ENCODE measurements at regions not wholly inside any gene's neighbourhood (a gene's known extent, or its start where the extent isn't known, plus 50 kb on each side); places are given as distances from the start of the nearest gene placed in this dataset.
"Not testable (repeated sequence)": the region's sequence is repeated elsewhere in the genome, so short reads cannot be mapped to it uniquely, and the experiment has no call there.

DNA sequence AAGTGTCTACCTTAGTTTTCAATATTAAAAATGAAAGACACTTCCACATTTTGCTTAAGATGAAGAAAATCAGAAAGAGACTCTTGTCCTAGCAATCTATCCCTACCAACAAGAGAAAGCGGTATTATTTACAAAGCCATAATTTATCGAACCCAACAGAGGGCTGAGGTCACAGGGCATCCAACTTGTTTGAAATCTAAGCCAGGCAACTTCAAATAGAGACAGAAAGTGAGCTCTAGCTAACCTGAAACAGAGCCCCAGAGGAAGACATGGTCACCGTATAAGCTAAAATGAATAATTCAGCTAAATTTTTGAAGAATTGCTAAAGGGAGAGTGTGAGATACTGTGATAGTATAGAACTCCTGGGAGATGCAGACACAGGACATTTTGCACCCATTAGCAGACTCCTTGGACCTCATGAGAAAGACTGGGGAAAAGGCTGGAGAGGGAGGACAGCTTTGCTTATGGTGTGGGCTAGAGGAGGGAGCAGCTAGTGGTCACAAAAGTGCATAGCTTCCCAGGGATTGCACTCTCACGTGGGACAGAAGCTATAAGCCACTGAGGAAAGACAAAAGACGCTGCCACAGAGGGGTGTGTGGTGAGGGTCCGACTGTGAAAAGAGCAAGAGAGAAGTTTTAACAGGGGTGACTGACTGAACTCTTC, 624.2 kb upstream of the GRIN3A start:
- H3K9ac ChIP-seq = no peak overlapping the region
- H3K4me3 ChIP-seq = no peak overlapping the region
- H3K9me3 ChIP-seq (replicated peaks in 1 of 11) = peaks cover 0 to 16% (median 0%) of the 10 kb centered on the region in 11 experiments; a peak in 4 of 22 replicates
- no peak for TF ChIP-seq Cebpa-rat (IDR thresholded peaks at IDR 0.05)
- H4K20me1 ChIP-seq = no peaks in the 10 kb centered on the region
- peaks cover 0 to 11% (median 8%) of the 10 kb centered on the region in 10 experiments; a peak in 11 of 20 replicates for H3K4me1 ChIP-seq
- H3K27me3 ChIP-seq = no peaks in the 10 kb centered on the region
- no peaks in the 10 kb centered on the region for H3K36me3 ChIP-seq
- no peak overlapping the region for H3K4me2 ChIP-seq
- no peak overlapping the region for H3K27ac ChIP-seq

DNA sequence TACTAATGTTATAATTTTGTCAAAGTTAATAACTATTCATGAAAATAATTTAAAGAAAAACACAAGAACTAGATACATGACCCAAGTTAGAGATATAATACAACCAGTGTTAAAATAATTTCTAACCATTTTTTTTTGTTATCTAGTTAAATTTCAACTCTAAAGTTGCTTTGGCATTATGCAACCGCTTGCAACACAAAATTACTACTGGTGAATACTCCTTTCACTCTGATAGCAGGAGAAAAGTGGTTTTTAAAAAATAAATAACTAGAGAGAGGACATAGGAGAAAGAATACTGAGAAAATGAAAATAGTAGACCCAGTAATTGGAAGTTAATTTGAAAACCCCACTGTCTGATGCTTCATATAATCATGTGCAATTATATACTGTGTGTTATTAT, 622.4 kb upstream of the GRIN3A start:
- Histone ChIP-seq H3K4me1 (peaks cover 0 to 11% (median 8%) of the 10 kb centered on the region in 10 experiments; a peak in 11 of 20 replicates), H3K9ac (no peak overlapping the region), H3K27me3 (no peaks in the 10 kb centered on the region), H4K20me1 (no peaks in the 10 kb centered on the region), H3K36me3 (no peaks in the 10 kb centered on the region), H3K4me3 (no peak overlapping the region), H3K9me3 (replicated peaks in 1 of 11) (peaks cover 6 to 24% (median 8%) of the 10 kb centered on the region in 11 experiments; a peak in 21 of 22 replicates), H3K4me2 (no peak overlapping the region), H3K27ac (no peak overlapping the region)
- no peak for TF ChIP-seq Cebpa-rat (IDR thresholded peaks at IDR 0.05)

DNA sequence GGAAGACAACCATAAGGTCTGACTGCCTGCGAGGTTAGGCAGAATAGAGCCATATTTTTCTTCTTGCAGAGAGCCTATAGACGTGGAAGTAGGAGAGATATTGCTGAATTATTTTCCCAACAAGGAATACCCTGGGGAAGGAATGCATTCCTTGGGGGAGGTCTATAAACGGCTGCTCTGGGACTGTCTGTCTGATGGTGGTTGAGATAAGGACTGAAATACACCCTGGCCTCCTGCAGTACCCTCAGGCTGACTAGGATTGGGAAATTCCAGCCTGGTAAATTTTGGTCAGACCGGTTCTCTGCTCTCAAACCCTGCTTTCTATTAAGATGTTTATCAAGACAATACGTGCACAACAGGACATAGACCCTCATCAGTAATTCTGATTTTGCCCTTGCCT, 617.5 kb upstream of the GRIN3A start:
- Histone ChIP-seq H3K9ac (no peak overlapping the region), H3K4me3 (no peak overlapping the region)
- no peak for TF ChIP-seq Cebpa-rat (IDR thresholded peaks at IDR 0.05)

DNA sequence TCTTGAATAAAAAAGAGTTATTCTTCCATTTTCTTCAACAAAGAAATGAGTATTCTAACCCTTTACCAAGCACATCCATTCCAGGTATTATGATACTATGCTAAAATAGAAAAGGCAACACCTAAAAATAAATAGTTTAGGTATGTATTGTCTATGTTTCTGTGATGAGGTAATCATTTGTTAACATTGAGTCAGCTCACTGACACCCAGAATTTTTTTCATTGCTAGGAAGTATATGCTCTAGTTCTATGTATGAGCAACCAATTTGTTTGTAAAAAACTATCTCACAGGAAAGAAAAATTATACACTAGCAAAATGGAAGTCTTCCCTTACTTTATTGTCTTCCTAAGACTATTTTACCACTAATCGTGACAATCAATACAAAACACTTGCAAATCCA, 615.6 kb upstream of the GRIN3A start:
- Histone ChIP-seq H4K20me1 (no peaks in the 10 kb centered on the region), H3K9me3 (replicated peaks in 1 of 11) (peaks cover 8 to 17% (median 11%) of the 10 kb centered on the region in 11 experiments; a peak in 21 of 22 replicates)
- no peak for TF ChIP-seq Cebpa-rat (IDR thresholded peaks at IDR 0.05)

More for the DNA sequence above, 617.5 kb upstream of the GRIN3A start:
- H3K4me2 ChIP-seq = no peak overlapping the region
- no peaks in the 10 kb centered on the region for H3K36me3 ChIP-seq
- no peaks in the 10 kb centered on the region for H4K20me1 ChIP-seq
- H3K27ac ChIP-seq = no peak overlapping the region
- H3K4me1 ChIP-seq = no peaks in the 10 kb centered on the region
- peaks cover 8 to 17% (median 11%) of the 10 kb centered on the region in 11 experiments; a peak in 21 of 22 replicates for H3K9me3 ChIP-seq (replicated peaks in 1 of 11)
- H3K27me3 ChIP-seq = no peaks in the 10 kb centered on the region

DNA sequence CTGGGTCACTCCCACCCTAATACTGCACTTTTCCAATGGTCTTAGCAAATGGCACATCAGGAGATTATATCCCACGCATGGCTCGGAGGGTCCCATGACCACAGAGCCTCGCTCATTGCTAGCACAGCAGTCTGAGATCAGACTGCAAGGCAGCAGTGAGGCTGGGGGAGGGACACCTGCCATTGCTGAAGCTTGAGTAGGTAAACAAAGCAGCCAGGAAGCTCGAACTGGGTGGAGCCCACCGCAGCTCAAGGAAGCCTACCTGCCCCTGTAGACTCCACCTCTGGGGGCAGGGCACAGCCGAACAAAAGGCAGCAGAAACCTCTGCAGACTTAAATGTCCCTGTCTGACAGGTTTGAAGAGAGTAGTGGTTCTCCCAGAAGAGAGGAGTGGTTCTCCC, 599.0 kb upstream of the GRIN3A start:
- not testable (repeated sequence) for H4K20me1 ChIP-seq; H3K4me3 ChIP-seq; H3K27ac ChIP-seq; H3K9ac ChIP-seq; H3K9me3 ChIP-seq (replicated peaks in 1 of 11); H3K27me3 ChIP-seq; H3K4me1 ChIP-seq; H3K4me2 ChIP-seq; H3K36me3 ChIP-seq

More for the DNA sequence above, 615.6 kb upstream of the GRIN3A start:
- no peaks in the 10 kb centered on the region for H3K4me1 ChIP-seq
- H3K4me3 ChIP-seq = no peak overlapping the region
- no peaks in the 10 kb centered on the region for H3K36me3 ChIP-seq
- H3K9ac ChIP-seq = no peak overlapping the region
- H3K27ac ChIP-seq = no peak overlapping the region
- H3K27me3 ChIP-seq = no peaks in the 10 kb centered on the region
- H3K4me2 ChIP-seq = no peak overlapping the region

DNA sequence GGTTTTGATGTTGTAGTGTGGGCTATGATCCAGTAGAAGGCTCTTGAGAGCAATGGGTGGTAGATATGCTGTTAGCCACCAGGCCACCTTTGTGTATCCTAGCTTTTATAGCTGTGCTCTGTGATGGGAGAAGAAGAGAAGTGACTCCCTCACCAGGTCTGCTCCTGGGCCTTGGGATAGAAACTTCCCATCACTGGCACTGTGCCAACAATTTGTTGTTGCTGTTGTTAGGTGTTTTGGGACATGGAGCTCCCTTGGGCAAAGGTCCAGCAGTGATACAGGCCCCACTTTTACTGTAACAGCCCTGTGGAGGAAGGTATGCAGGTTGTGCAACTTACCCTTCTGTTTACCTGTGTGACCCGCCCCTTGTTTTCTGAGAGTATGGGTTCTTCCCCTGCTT, 570.9 kb upstream of the GRIN3A start:
- Histone ChIP-seq H3K4me3 (no peak overlapping the region), H4K20me1 (no peaks in the 10 kb centered on the region), H3K27me3 (no peaks in the 10 kb centered on the region), H3K4me2 (no peak overlapping the region), H3K4me1 (no peaks in the 10 kb centered on the region), H3K36me3 (no peaks in the 10 kb centered on the region), H3K9ac (no peak overlapping the region), H3K9me3 (replicated peaks in 1 of 11) (peaks cover 9 to 20% (median 14%) of the 10 kb centered on the region in 11 experiments), H3K27ac (no peak overlapping the region)
- TF ChIP-seq Cebpa-rat (IDR thresholded peaks at IDR 0.05) = no peak

DNA sequence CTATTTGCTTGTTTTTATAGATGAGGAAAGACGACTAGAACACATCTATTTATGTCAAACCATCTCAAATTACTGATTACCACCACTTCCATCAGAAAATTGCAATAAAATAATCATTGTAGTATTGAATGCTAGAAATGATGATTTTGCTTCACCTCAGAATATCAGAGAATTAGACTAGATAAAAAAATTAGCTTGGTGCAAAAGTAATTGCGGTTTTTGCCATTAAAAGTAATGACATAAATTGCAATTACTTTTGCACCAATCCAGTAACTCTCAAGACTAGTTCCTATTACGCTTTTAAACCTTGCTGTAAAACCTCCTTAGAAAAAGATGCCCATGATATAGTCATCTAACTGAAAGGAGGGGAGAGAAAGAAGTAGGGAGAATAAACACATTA, 556.7 kb upstream of the GRIN3A start:
- Histone ChIP-seq H3K4me1 (no peaks in the 10 kb centered on the region), H3K9ac (no peak overlapping the region)
- TF ChIP-seq Cebpa-rat (IDR thresholded peaks at IDR 0.05) = no peak

DNA sequence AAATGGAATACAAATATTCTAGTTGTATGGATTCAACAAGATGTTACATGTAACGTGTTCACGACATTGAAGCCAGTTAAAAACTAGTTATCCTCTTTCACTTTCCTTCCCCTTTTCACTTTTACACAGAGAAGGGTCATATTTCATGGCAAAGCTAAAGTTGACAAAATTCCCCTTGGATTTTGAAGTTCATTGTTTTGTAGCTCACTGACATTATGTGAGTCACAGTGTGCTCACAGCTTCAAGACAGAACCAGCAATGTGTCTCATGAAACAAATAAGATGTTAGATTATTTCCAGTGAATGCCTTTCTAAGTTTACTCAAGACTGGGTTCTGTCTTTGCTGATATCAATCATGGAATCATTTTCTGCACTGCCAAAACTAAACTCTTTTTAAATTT, 535.5 kb upstream of the GRIN3A start:
- Histone ChIP-seq H3K36me3 (no peaks in the 10 kb centered on the region), H3K27ac (no peak overlapping the region), H3K4me2 (no peak overlapping the region), H3K27me3 (no peaks in the 10 kb centered on the region), H4K20me1 (no peaks in the 10 kb centered on the region), H3K9me3 (replicated peaks in 1 of 11) (no peaks in the 10 kb centered on the region), H3K4me1 (no peaks in the 10 kb centered on the region), H3K9ac (no peak overlapping the region), H3K4me3 (no peak overlapping the region)
- TF ChIP-seq Cebpa-rat (IDR thresholded peaks at IDR 0.05) = no peak

More for the DNA sequence above, 556.7 kb upstream of the GRIN3A start:
- Histone ChIP-seq H3K4me3 (no peak overlapping the region), H3K36me3 (no peaks in the 10 kb centered on the region), H3K4me2 (no peak overlapping the region), H3K9me3 (replicated peaks in 1 of 11) (no peaks in the 10 kb centered on the region), H3K27ac (no peak overlapping the region), H4K20me1 (no peaks in the 10 kb centered on the region), H3K27me3 (no peaks in the 10 kb centered on the region)

DNA sequence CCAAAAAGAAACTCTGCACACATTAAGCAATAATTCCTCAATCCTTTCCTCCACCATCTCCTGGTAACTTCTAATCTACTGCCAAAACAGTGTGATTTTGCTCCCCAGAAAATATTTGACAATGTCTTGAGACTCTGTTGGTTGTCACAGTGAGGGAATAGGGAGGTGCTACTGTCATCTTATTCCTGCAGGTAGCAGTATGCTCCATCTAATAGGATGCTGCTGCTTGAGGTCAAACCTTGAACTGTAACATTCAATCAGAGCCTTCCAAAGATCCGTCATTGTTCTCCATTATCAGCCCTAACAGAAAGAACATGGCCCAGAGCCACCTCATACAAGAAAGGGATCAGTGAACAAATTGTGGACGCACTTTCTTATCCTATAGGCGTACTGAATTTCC, 514.7 kb upstream of the GRIN3A start:
- Histone ChIP-seq H3K36me3 (no peaks in the 10 kb centered on the region), H3K4me2 (no peak overlapping the region), H4K20me1 (no peaks in the 10 kb centered on the region), H3K27ac (no peak overlapping the region), H3K9ac (no peak overlapping the region), H3K4me1 (peaks cover 0 to 6% (median 0%) of the 10 kb centered on the region in 10 experiments; a peak in 1 of 20 replicates), H3K4me3 (no peak overlapping the region), H3K9me3 (replicated peaks in 1 of 11) (no peaks in the 10 kb centered on the region; a peak in 1 of 22 replicates), H3K27me3 (no peaks in the 10 kb centered on the region)
- no peak for TF ChIP-seq Cebpa-rat (IDR thresholded peaks at IDR 0.05)

DNA sequence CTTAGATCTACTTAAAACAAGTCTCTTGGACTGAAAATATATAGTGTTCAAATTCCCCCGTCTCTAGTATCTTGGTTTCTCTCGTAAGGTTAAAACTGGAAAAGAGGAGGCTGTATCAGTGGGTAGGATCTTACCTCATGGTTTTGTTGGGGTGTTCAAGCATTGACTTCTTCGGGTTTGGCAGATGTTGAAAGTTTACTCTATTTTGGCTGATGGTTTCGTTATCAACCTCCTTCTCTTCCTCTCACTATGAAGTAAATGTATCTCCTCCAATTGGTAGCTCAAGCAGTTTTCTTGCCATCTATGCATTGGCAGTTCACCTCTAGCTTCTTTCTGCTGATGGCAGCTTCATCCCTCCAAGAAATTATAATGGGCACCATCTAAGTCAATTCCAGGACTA, 506.5 kb upstream of the GRIN3A start:
- Histone ChIP-seq H4K20me1 (no peaks in the 10 kb centered on the region), H3K4me3 (no peak overlapping the region), H3K9me3 (replicated peaks in 1 of 11) (no peaks in the 10 kb centered on the region; a peak in 1 of 22 replicates), H3K27me3 (no peaks in the 10 kb centered on the region), H3K4me1 (no peaks in the 10 kb centered on the region), H3K36me3 (no peaks in the 10 kb centered on the region), H3K4me2 (no peak overlapping the region), H3K27ac (no peak overlapping the region), H3K9ac (no peak overlapping the region)
- TF ChIP-seq Cebpa-rat (IDR thresholded peaks at IDR 0.05) = no peak
